Putamen (tissue), 1 donor: ENCODE measurements at regions not wholly inside any gene's neighbourhood (a gene's known extent, or its start where the extent isn't known, plus 50 kb on each side); places are given as distances from the start of the nearest gene placed in this dataset.

Experiments used
- DNase-seq: peaks from one replicate; pipeline ENCODE4 v3.0.0-alpha.2; 2016; ENCODE audit warnings: low spot score

- no peak for DNase-seq
Measured at GRCh38 chr7:121810831-121811672, 61.9 kb upstream of the PTPRZ1 start.

GRCh38 chr7:121807078-121807477, 65.9 kb upstream of the PTPRZ1 start:
- no peak for DNase-seq

GRCh38 chr7:121803039-121803438, 69.9 kb upstream of the PTPRZ1 start:
- no peak for DNase-seq

DNA sequence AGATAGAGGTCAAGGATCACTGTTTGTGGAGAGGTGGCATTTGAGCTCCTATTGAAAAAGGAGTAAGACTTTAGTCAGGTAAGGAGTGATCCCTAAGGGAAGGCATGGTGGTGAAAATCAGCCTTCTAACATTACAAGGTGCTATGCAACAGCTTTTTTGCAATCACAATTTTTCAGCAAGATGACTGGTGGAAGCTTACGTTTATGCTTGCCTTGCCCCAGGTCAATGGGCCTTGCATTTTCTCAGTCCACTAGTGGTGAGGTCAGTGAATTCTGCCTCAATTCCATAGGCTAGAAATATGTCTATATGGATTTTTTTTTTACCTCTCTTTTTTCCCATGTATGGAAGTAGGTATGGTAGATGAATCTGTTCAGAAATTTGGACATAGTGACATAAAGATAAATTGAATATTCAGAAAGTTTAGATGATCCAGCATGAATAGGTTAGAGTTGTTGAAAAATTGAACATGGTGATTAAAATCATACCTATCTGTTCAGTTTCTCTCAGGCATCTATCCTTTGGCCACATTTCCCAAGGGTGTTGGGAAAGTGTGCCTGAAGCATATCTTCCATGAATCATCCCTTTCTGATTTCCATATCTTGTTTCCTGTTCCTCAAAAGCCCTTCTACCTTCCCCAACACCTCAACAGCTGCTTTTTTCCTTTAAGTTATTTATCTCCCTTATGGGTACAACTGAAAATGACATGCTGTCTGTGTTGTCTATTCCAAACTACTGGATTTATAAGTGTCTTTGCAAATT, 71.9 kb upstream of the PTPRZ1 start:
- DNase-seq = no peak

- DNase-seq = peak; percentile 27
Measured at GRCh38 chr7:121798896-121799295, 74.1 kb upstream of the PTPRZ1 start.

DNA sequence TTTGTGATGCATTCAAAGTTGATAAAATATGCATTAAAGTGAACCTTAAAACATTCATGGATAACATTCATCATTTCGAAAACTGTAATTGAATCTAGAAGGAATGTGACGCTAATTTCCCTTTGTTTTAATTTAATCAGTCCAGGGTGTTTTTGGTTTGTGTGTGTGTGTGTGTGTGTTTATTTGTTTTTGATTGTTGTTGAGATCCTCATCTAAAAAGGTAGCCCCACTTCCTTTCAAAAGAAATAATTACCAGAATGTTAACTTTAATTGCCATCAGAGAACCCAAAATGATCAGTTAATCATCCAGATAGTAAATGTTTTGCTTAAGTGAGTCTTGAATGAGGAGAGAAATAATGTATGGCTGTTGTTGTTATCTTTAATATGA, 74.5 kb upstream of the PTPRZ1 start:
- DNase-seq = no peak

- peak; percentile 91 for DNase-seq
Measured at GRCh38 chr7:121797657-121798452, 75.1 kb upstream of the PTPRZ1 start.

DNA sequence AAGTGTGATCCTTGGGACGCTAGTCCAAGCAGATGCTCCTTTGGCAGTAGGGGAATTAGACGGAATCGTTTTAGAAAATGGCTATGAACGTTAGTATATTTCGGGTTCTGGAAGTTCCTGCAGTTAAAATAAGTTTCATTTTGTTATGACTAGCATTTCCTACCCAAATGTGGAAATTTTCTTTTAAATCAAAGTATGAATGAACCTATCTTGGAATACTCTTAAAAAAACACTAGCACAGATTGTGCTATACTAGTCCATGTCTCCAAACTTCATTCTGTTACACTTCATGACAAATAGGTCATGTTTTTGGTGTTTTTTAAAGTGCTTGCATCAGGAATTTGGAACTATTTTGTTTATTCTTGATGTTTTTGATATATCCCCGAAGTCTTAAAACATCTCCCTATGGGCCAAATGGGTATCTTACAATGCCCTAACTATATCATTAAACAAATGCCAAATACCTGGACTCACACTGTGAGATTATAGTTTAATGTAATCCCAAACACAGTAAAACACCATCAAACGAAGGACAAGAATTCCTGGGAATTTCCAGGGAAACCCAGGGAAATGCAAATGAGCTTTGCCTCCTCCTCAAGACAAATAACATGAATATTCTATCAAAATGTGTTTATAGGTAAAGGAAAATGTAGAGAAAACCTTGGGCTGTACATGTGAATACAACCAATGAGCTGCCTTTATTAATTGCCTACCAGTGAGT, 75.9 kb upstream of the PTPRZ1 start:
- DNase-seq = no peak

DNA sequence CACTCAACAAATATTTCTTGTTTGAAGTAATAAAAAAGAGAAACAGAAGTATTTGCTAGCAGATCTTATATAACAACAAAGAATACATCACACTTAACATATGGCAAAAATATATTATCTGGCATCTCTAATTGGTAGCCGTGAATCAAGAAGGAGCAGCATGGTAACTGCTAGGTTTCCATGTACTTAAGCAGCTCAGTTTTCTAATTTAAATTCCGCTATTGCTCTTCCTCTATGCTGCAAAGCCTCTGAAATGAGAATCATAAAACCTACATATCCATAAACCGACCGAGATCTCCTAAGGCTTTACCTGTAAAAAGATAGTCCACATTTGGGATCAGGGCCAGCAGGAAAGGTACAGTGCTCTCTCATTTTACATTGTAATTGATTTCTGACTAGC, 76.6 kb upstream of the PTPRZ1 start:
- no peak for DNase-seq

- no peak for DNase-seq
Measured at GRCh38 chr7:121795736-121796135, 77.2 kb upstream of the PTPRZ1 start.

- DNase-seq = no peak
Measured at GRCh38 chr7:121793716-121794115, 79.2 kb upstream of the PTPRZ1 start.

- no peak for DNase-seq
Measured at GRCh38 chr7:121777672-121778071, 95.3 kb upstream of the PTPRZ1 start.

- no peak for DNase-seq
Measured at GRCh38 chr7:121774563-121774962, 98.4 kb upstream of the PTPRZ1 start.

DNA sequence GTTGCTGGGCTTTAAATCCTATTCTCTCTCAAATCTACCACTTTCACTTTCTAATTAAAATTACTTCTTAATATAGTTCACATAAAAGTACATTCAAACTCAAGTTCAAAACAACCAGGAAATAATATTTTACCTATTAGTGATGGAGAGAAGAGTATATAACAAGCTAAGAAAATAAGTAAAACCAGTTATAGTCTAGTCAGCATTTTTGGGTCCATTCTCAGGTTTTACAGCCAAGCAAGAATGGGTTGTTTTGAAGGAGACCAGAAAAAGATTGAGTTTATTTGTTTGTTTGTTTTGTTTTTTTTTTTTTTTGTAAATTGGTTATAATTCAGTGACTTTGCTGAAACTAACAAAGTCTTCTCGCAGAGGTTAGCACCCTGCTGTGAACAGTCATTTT, 106.3 kb upstream of the PTPRZ1 start:
- DNase-seq = no peak

DNA sequence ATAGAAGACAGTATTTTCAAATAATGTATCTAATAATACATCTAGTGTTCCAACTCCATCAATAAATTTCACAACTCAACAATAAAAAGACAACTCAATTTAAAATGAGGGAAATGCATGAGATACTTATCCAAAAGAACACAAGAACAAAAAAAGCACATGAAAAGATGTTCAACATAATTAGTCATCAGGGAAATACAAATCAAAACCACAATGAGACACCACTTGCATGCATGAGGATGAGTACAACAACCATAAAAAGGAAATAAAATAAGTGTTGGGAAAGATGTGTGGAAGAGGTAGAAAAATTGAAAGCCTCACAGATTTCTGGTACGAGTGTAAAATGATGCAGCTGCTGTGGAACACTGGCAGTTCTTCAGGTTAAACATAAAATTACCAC, 111.6 kb upstream of the PTPRZ1 start:
- DNase-seq = no peak

DNA sequence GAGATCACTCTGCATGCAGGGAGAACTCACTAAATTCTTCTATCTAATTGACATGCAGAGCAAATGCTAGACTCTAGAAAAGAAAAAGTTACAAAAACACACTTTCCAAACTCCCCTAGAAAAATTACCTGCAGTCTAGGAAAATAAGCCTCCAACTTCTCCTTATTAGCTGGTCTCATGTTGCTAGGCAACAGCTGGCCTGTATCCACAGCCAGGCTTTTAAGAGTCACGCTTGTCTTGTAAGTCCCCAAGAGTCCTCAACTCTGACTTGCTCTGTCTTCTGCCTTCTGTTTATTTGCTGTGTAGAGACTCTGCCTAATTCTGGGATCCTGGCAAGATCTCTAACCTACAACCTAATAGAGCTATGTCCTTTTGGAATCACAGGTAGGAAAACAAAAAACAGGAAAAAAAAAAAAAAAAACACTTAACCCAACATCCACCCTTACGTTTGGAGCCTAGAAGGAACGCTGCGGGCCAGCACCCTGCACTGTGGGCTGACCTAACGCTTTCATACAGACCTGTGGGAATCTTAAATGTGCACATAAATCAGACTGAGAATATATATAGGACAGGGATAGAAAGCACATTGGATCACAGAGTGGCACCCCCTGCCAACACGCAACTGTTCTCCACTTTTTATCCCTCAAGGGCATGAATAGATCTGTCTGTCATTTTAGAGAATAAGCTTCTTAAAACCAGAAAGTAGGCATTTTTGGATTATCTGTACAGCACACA, 117.0 kb upstream of the PTPRZ1 start:
- peak; percentile 20 for DNase-seq

GRCh38 chr7:121755286-121755685, 117.7 kb upstream of the PTPRZ1 start:
- DNase-seq = no peak

GRCh38 chr7:121753944-121754343, 119.0 kb upstream of the PTPRZ1 start:
- no peak for DNase-seq

GRCh38 chr7:121752706-121753105, 120.3 kb upstream of the PTPRZ1 start:
- DNase-seq = no peak

DNA sequence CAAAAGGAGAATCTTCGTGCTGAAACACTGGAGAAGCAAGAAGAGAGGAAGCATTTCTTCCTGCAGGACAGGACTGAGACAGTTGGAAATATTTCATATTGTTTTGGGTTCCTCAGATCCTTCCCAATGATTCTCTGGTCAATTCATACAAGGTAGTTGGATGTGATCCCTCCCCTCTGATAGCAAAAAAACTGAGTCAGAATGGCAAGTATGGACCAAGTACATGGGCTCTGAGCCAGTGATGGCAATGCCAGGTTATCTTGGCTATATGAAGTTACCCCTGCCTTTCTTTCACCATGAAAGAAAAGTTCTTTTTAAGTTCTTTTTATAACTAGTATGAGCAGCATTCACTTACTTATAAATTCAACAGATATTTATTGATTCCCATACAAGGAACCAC, 124.4 kb upstream of the PTPRZ1 start:
- DNase-seq = no peak

- no peak for DNase-seq
Measured at GRCh38 chr7:121745856-121746255, 127.1 kb upstream of the PTPRZ1 start.
